GM18520 (cell line): ENCODE measurements at regions not wholly inside any gene's neighbourhood (a gene's known extent, or its start where the extent isn't known, plus 50 kb on each side); places are given as distances from the start of the nearest gene placed in this dataset.
"Not testable (repeated sequence)": the region's sequence is repeated elsewhere in the genome, so short reads cannot be mapped to it uniquely, and the experiment has no call there.

Source experiments
- ATAC-seq: cut with Tn5 transposase; IDR thresholded peaks from one replicate; pipeline ENCODE4 v1.9.1; 2021; ENCODE audit not compliant: unreplicated experiment

GRCh38 chr2:56940054-56940453 is 756.3 kb downstream of the CCDC85A start:
- ATAC-seq: no peak

DNA sequence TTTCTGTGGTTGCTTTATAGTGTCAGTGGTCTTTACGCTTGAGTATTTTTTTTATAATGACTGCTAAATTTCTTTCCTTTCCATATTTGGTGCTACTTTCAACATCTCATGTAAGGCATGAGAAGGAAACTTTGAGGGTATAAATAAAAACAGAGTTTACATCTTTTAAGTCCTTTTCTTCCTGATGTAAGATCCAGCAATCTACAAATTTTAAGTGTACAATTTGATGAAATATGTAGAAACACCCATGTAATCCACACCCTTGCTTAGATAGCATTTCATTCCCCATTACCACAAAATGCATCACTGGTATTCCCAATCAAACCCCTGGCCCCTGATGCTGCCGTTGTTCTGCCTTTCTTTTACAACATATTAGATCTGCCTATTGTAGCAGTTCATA is 769.1 kb downstream of the CCDC85A start:
- ATAC-seq: no peak

DNA sequence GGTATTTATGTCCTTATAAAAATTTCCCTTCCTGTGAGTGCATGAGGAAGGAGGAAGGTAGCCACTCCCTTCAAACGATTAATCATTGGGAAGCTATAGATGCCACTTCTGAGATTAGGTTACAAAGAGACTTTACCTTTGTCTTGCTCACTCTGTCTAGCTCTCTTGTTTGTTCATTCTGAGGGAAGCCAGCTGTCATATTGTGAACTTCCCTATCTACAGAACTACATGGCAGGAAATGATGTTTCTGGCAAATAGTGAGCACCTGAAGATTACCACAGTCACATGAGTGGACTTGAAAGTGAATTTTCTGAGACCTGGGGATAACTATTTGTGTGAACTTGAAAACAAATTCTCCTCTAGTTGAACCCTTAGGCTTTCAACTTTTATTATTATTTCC is 776.8 kb downstream of the CCDC85A start:
- no peak for ATAC-seq

DNA sequence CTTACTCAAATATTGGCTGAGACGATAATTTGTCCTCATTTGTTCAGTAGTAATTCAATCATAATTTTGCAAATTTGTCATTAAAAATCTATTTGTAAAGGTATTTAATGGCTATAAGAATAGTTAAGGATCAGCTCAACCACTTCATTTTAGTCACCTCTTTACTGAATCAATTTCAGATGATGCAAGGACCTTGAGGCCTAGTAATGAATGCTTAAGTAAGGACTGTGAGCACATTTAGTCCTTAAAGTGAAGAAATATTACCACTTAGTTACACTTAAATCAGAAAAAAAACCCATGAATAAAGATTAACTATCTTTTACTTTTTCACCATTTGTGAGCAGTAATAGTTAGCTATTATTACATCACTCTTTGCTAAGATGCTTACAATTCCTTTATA is 778.9 kb downstream of the CCDC85A start:
- ATAC-seq: no peak

DNA sequence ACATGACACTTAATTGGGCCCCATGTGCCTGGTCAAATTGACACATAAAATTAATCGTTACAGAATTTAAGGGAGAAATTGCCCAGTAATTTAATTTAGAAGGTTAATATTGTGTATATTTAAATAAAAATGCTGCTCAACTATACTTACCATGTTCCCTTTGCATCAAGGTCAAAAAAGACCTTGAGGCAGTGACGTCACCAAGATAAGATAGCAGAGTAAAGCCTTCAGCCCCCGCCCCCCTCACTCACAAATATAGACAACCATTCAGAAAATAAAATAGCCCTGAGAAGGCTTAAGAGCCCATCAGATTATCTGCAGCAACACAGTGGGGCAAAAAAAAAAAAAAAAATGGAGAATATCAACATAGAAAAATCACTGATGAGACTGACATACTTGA is 785.7 kb downstream of the CCDC85A start:
- no peak for ATAC-seq

DNA sequence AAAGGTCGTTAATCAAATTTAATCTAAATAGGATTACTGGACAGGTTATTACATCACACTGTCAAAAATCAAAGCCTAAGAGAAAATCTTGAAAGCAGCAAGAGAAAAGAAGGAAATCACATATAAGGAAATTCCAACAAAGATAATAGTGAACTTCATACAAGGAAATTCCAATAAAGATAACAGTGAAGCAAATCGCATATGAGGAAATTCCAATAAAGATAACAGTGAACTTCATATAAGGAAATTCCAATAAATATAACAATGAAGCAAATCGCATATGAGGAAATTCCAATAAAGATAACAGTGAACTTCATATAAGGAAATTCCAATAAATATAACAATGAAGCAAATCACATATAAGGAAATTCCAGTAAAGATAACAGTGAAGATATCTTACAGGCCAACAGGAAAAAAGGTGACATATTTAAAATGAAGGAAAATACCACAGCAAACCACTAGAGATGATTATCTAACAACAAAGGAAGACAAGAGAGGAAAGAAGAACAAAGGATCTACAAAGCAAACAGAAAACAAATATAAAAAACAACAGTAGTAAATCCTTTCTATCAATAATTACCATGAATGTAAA is 787.7 kb downstream of the CCDC85A start:
- no peak for ATAC-seq

DNA sequence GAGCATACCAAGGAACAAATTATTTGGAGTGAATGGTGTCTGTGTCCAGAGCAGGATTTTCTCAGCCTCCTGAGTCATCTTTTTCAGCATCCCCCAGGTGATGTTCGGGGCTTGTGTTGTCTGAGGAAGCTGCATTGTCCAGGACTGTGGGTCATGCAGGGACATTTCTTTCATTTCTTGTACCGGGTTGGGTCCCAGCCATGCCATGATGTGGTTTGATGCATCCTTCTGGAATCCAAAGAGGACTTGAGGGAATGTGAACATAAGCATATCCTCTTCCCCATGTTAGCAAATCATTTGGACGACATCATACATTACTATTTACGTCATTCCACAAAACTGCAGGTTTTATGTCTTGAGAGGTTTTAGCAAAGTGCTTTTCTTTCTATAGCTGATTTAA is 797.8 kb downstream of the CCDC85A start:
- ATAC-seq: no peak

DNA sequence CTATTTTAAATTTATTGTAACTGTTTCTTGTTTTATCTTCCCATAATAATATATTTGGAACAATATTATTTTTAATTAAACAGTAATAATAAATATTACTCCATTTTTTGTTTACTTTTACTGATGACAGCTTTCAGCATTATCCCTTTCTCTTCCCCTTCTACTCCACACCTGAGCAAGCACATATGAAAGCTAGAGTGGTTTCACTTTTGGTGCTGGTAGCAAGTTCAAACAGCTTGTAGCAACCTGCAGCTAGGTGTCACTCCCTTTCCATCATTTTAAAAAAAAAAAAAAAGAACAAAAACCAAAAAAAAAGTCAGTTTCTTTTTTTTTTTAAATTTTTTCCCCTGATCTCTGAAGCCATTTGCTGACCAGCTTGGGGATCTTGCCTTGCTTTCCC is 801.8 kb downstream of the CCDC85A start:
- no peak for ATAC-seq

GRCh38 chr2:57022496-57022895 is 838.7 kb downstream of the CCDC85A start:
- no peak for ATAC-seq

DNA sequence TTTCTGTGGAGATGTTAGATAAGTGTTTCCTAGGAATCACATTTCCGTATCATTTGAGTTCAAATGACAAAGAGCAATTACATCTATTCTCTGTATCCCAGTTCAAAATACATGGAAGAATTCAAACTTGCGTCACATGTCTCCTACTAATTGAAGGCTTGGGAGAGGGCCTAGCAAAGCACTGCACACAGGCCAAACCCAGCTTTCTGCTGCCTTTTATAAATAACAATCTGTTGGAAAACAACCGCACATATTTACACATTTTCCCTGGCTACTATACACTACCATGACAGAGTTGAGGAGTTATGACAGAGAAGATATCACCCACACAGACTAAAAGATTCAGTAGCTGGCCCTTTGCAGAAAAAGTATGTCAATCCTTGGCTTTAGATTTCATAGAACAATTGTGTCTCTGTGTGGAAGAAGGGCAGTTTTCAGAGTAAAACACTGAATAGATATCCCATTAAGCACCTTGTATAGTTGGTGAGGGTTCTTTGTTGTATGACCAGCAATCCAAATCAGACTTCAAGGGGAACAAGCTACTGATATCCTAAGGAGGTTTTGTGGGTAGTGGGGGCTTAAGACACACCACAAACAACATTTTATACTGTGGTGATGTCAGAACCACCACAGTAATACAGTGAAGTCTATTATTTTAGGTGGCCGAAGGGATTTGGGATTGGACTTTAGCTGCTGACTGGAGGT is 861.3 kb downstream of the CCDC85A start:
- no peak for ATAC-seq

- ATAC-seq: no peak
These were observed 865.5 kb downstream of the CCDC85A start for GRCh38 chr2:57049273-57049672.

DNA sequence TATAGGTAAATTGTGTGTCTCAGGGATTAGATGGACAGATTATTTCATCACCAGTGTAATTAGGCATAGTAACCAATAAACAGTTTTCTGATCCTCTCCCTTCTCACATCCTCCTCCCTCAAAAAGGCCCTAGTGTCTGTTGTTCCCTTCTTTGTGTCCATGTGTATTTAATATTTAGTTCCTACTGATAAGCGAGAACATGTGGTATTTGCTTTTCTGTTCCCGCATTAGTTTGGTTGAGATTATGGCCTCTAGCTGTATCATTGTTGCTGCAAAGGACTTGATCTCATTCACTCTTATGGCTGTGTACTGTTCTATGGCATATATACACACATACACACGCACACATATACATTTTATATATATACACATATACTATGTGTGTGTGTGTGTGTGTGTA is 866.2 kb downstream of the CCDC85A start:
- ATAC-seq: no peak

- not testable (repeated sequence) for ATAC-seq
These were observed 882.5 kb downstream of the CCDC85A start for GRCh38 chr2:57066301-57066700.

- ATAC-seq: no peak
These were observed 891.4 kb downstream of the CCDC85A start for GRCh38 chr2:57075226-57075625.

DNA sequence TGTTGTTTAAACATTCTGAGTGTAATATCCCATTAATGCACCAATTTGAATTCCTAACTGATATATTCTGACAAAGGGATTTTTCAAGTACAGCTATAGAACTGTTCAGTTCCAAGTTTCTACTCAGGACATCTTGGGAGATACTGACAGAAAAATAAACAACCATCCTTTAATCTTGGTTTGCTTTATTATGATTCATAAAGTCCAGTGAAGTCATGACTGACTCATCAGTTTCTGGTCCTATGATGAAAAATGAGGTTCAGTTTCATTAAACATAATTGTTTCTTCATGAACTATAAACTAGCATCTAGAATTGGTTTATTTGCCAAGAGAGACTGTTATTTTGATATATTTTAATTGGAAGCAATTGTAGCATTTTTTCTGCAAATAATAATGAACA is 896.2 kb downstream of the CCDC85A start:
- no peak for ATAC-seq

- ATAC-seq: no peak
These were observed 901.0 kb downstream of the CCDC85A start for GRCh38 chr2:57084697-57085281.

GRCh38 chr2:57093020-57093419 is 909.2 kb downstream of the CCDC85A start:
- ATAC-seq: no peak

DNA sequence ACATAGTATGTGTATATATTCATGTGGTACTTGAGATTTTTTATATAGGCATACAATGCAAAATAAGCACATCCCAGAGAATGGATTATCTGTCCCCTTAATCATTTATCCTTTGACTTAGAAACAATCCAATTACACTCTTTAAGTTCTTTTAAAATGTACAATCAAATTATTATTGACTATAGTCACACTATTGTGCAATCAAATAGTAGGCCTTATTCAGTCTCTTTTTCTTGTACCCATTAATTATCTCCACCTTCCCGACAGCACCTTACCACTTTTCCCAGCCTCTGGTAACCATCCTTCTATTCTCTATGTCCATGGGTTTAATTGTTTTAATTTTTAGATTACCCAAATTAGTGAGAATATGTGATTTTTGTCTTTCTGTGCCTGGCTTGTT is 914.1 kb downstream of the CCDC85A start:
- ATAC-seq: no peak

- ATAC-seq: no peak
These were observed 916.6 kb downstream of the CCDC85A start for GRCh38 chr2:57100436-57100835.

DNA sequence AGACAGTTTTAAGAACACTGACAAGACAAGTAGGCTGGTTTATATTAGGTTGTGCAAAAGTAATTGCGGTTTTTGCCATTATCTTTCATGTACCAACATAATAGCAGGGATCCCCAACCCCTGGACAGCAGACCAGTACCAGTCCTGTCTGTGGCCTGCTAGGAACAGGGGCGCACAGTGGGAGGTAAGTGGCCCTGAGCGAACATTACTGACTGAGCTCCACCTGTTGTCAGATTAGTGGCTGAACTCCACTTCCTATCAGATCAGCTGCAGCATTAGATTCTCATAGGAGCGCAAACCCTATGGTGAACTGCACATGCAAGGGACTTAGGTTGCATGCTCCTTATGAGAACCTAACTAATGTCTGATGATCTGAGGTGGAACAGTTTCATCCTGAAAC is 921.9 kb downstream of the CCDC85A start:
- no peak for ATAC-seq

DNA sequence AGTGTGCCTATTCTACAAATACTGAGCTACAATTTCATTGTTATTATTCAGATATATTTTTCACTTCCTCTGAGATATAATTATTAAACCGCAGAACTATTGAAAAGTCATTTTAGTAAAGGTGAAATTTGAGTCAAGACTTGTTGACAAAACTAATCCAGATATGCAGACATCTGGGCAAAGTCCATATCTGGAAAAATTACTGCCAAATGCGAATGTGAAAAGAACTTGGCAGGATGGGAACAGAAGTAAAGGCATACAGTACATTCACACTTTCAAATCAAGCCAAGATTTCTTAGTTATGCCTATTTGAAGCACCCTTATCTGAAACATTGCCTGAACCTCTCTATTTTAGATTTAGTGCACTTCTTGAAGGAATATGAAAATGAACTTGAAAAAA is 923.6 kb downstream of the CCDC85A start:
- ATAC-seq: no peak

DNA sequence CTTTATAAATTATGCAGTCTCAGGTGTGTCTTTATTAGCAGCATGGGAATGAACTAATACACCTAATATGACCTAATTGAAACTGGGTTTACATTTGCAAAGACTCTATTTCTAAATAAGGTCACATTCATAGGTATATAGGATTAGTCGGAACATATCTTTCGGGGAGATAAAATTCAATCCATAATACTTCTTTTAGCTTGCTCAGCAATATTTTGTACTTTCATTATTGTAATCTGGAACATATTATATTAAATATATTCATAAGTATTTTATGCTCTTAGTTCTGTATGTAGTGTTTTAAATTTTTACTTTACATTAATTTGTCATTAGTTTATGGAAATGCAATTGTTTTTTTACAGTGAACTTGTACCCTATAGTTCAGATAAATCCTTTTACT is 927.7 kb downstream of the CCDC85A start:
- no peak for ATAC-seq

DNA sequence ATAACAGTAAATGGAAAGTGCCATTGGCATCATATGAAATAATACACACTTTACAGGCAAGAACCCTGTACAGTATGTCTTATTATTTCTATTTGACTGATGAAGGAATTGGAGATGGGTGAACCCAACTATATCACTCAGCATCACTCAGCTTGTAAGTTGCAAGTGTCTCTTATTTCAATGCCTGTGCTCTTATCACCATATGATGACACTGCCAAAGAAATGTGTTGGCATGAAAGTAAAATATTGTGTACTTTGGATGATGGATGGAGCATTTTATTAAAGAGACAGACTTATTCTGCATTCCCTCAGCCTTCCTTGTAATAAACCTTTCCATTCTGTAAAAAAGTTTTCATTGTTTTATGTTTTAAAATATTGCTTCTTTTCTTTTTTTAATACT is 927.5 kb upstream of the VRK2 start:
- ATAC-seq: no peak
